ENCODE measurements at regions not wholly inside any gene's neighbourhood (a gene's known extent, or its start where the extent isn't known, plus 50 kb on each side); places are given as distances from the start of the nearest gene placed in this dataset.

GRCh38 chr6:193180-193579, 99.1 kb upstream of the DUSP22 start:
- TF ChIP-seq CTCF (conservative IDR thresholded peaks at IDR 0.05) (no peak), ZFX (IDR thresholded peaks at IDR 0.05) (no peak)

Data from C4-2B (cell line).